PC-3 (cell line): ENCODE measurements at regions not wholly inside any gene's neighbourhood (a gene's known extent, or its start where the extent isn't known, plus 50 kb on each side); places are given as distances from the start of the nearest gene placed in this dataset.

Experiments used
- ATAC-seq: fragments of 200-7000 bp; cut with Tn5 transposase; 2 replicates; pipeline ENCODE4 v1.9.1; 2020; ENCODE audit warnings: mild to moderate bottlenecking, moderate library complexity
- BruUV-seq: library from RNA; stranded (reverse); fragments of 400-500 nt; replicated peaks from 2 replicates; lab custom pipeline; 2021; lab: Mats Ljungman, UMichigan
- CTCF ChIA-PET: fragments of 300-600 bp; sonication (Branson Sonifier 250); formaldehyde crosslinking; loops from one replicate; lab custom pipeline; 2022; ENCODE audit warnings: antibody characterized with exemption; lab: Charles Lee
- POLR2A ChIA-PET: fragments of 300-600 bp; sonication (Branson Sonifier 250); formaldehyde crosslinking; loops from one replicate; lab custom pipeline; 2022; ENCODE audit warnings: antibody characterized with exemption; ENCODE audit not compliant: unreplicated experiment; lab: Charles Lee
- DNase-seq: peaks from one replicate; pipeline ENCODE4 v3.0.0-alpha.2; 2015
- H2AFZ ChIP-seq: fragments of 300-600 bp; sonication (generic); 2 replicates; pipeline ENCODE4 v1.6.0; 2016; ENCODE audit warnings: antibody characterized with exemption, low read length
- H3F3A ChIP-seq: fragments of 300-600 bp; sonication (generic); one replicate; pipeline ENCODE4 v1.6.0; 2017; ENCODE audit warnings: antibody characterized with exemption, low read length, control low read depth, mild to moderate bottlenecking; ENCODE audit not compliant: unreplicated experiment
- H3K27ac ChIP-seq: fragments of 300-600 bp; sonication (generic); 2 replicates; pipeline ENCODE4 v1.5.1; 2016; ENCODE audit warnings: mild to moderate bottlenecking, low read length
- H3K27me3 ChIP-seq: fragments of 300-600 bp; sonication (generic); 2 replicates; pipeline ENCODE4 v1.6.1; 2016; ENCODE audit warnings: low read length, mixed read lengths
- H3K36me3 ChIP-seq: fragments of 300-600 bp; sonication (generic); 2 replicates; pipeline ENCODE4 v1.6.1; 2016; ENCODE audit warnings: low read depth, mixed run types, low read length, mixed read lengths
- H3K4me1 ChIP-seq: fragments of 300-600 bp; sonication (generic); 2 replicates; pipeline ENCODE4 v1.5.1; 2016; ENCODE audit warnings: low read length; ENCODE audit not compliant: insufficient read depth
- H3K4me2 ChIP-seq: fragments of 300-600 bp; sonication (generic); 2 replicates; pipeline ENCODE4 v1.6.0; 2016; ENCODE audit warnings: low read length
- H3K4me3 ChIP-seq: fragments of 300-600 bp; sonication (generic); 2 replicates; pipeline ENCODE4 v1.5.1; 2016; ENCODE audit warnings: mild to moderate bottlenecking, low read length, mixed read lengths
- H3K79me2 ChIP-seq: fragments of 300-600 bp; sonication (generic); 2 replicates; pipeline ENCODE4 v1.6.1; 2017; ENCODE audit warnings: low read length, mixed read lengths
- H3K9ac ChIP-seq: fragments of 300-600 bp; sonication (generic); 2 replicates; pipeline ENCODE4 v1.6.0; 2016; ENCODE audit warnings: mild to moderate bottlenecking, low read length
- H3K9me2 ChIP-seq: fragments of 300-600 bp; sonication (generic); replicated peaks from 2 replicates; pipeline ENCODE4 v1.6.1; 2016; ENCODE audit warnings: mixed run types, low read length, mixed read lengths
- H3K9me3 ChIP-seq: fragments of 300-600 bp; sonication (generic); 2 replicates; pipeline ENCODE4 v1.6.1; 2016; ENCODE audit warnings: low read length, mixed read lengths
- H4K20me1 ChIP-seq: fragments of 300-600 bp; sonication (generic); 2 replicates; pipeline ENCODE4 v1.6.1; 2016; ENCODE audit warnings: low read length, mixed read lengths
- CTCF ChIP-seq: fragments of 300-600 bp; sonication (generic); conservative IDR thresholded peaks from 2 replicates; pipeline ENCODE4 v1.5.1; 2017; ENCODE audit warnings: antibody characterized with exemption, low read depth, mild to moderate bottlenecking, low read length
- EZH2 ChIP-seq: fragments of 300-600 bp; sonication (generic); IDR thresholded peaks from one replicate; pipeline ENCODE4 v1.6.1; 2017; ENCODE audit warnings: antibody characterized with exemption, mild to moderate bottlenecking, low read length; ENCODE audit not compliant: unreplicated experiment
- EZH2phosphoT487 ChIP-seq: fragments of 300-600 bp; sonication (generic); IDR thresholded peaks from 2 replicates; pipeline ENCODE4 v1.6.1; 2018; ENCODE audit warnings: mild to moderate bottlenecking, antibody characterized with exemption, low read length, borderline replicate concordance
- intact Hi-C: fragments of 100-400 bp; cut with micrococcal nuclease; formaldehyde crosslinking; loops from 2 replicates; pipeline ENCODE4 v1.9.0; 2023

- Histone ChIP-seq H4K20me1 (no peaks in the 10 kb centered on the region), H3K79me2 (no peaks in the 10 kb centered on the region), H3K4me3 (no peak overlapping the region), H3K27ac (no peak overlapping the region), H3K36me3 (no peaks in the 10 kb centered on the region), H2AFZ (no peak overlapping the region), H3F3A (no peaks in the 10 kb centered on the region), H3K27me3 (peaks cover 66% of the 10 kb centered on the region), H3K4me1 (no peaks in the 10 kb centered on the region), H3K9me3 (no peaks in the 10 kb centered on the region), H3K9me2 (no peaks in the 10 kb centered on the region), H3K9ac (no peak overlapping the region), H3K4me2 (no peak overlapping the region)
- ATAC-seq = no peak
- ChIA-PET CTCF (no interaction called here), POLR2A (no interaction called here)
- TF ChIP-seq EZH2 = no peak
- no peak for TF ChIP-seq EZH2phosphoT487
- no peak for TF ChIP-seq CTCF
- BruUV-seq = no TSS peak
- intact Hi-C loops = no loop called here
- no peak for DNase-seq
Observed at GRCh38 chr1:38179483-38179882, 132.9 kb upstream of the POU3F1 start.

- no peaks in the 10 kb centered on the region for H3K36me3 ChIP-seq
- H4K20me1 ChIP-seq = no peaks in the 10 kb centered on the region
- no peak overlapping the region for H2AFZ ChIP-seq
- no peaks in the 10 kb centered on the region for H3F3A ChIP-seq
- CTCF ChIA-PET = no interaction called here
- no peak overlapping the region for H3K4me2 ChIP-seq
- POLR2A ChIA-PET = no interaction called here
- peaks cover 62% of the 10 kb centered on the region for H3K27me3 ChIP-seq
- H3K9me3 ChIP-seq = no peaks in the 10 kb centered on the region
- ATAC-seq (no peak), DNase-seq (no peak)
- BruUV-seq = no TSS peak
- H3K9me2 ChIP-seq = no peaks in the 10 kb centered on the region
- intact Hi-C loops = no loop called here
- TF ChIP-seq EZH2 = no peak
- TF ChIP-seq EZH2phosphoT487 = no peak
- TF ChIP-seq CTCF = no peak
- H3K4me1 ChIP-seq = no peaks in the 10 kb centered on the region
- no peak overlapping the region for H3K27ac ChIP-seq
- H3K79me2 ChIP-seq = no peaks in the 10 kb centered on the region
- H3K4me3 ChIP-seq = no peak overlapping the region
- no peak overlapping the region for H3K9ac ChIP-seq
Observed at GRCh38 chr1:38178216-38178615, 131.6 kb upstream of the POU3F1 start.

GRCh38 chr1:38175121-38175520 lies 128.5 kb upstream of the POU3F1 start:
- intact Hi-C loops = no loop called here
- no peak overlapping the region for H3K9ac ChIP-seq
- no peak overlapping the region for H3K4me2 ChIP-seq
- ChIA-PET CTCF (no interaction called here), POLR2A (no interaction called here)
- H3F3A ChIP-seq = no peaks in the 10 kb centered on the region
- H3K36me3 ChIP-seq = no peaks in the 10 kb centered on the region
- no peak overlapping the region for H2AFZ ChIP-seq
- no peaks in the 10 kb centered on the region for H3K79me2 ChIP-seq
- no peaks in the 10 kb centered on the region for H4K20me1 ChIP-seq
- H3K27ac ChIP-seq = no peak overlapping the region
- H3K9me3 ChIP-seq = no peaks in the 10 kb centered on the region
- no peak for ATAC-seq
- no peaks in the 10 kb centered on the region for H3K9me2 ChIP-seq
- DNase-seq = no peak
- no TSS peak for BruUV-seq
- TF ChIP-seq CTCF (no peak), EZH2phosphoT487 (no peak), EZH2 (no peak)
- H3K4me1 ChIP-seq = no peaks in the 10 kb centered on the region
- H3K27me3 ChIP-seq = peaks cover 52% of the 10 kb centered on the region
- no peak overlapping the region for H3K4me3 ChIP-seq
